Hepatocyte (in vitro differentiated cells): ENCODE measurements at regions not wholly inside any gene's neighbourhood (a gene's known extent, or its start where the extent isn't known, plus 50 kb on each side); places are given as distances from the start of the nearest gene placed in this dataset.

Source experiments
- DNase-seq: peaks from one replicate; pipeline ENCODE4 v3.0.0-alpha.2; 2016; ENCODE audit warnings: low spot score
- H2AFZ ChIP-seq: fragments of 200-600 bp; sonication (generic); 2 replicates; pipeline ENCODE4 v1.6.0; 2016; ENCODE audit warnings: antibody characterized with exemption, mild to moderate bottlenecking
- H3K27ac ChIP-seq: fragments of 200-600 bp; sonication (generic); 2 replicates; pipeline ENCODE4 v1.5.1; 2016; ENCODE audit warnings: mild to moderate bottlenecking
- H3K27me3 ChIP-seq: fragments of 200-600 bp; sonication (generic); 2 replicates; pipeline ENCODE4 v1.6.1; 2016
- H3K36me3 ChIP-seq: fragments of 200-600 bp; sonication (generic); replicated peaks from 2 replicates; pipeline ENCODE4 v1.5.1; 2016; ENCODE audit warnings: low read depth; ENCODE audit not compliant: insufficient read depth
- H3K4me1 ChIP-seq: fragments of 200-600 bp; sonication (generic); 2 replicates; pipeline ENCODE4 v1.5.1; 2016; ENCODE audit warnings: mild to moderate bottlenecking, moderate library complexity; ENCODE audit not compliant: insufficient read depth
- H3K4me2 ChIP-seq: fragments of 200-600 bp; sonication (generic); 2 replicates; pipeline ENCODE4 v1.6.0; 2016
- H3K4me3 ChIP-seq: fragments of 200-600 bp; sonication (generic); 2 replicates; pipeline ENCODE4 v1.5.1; 2016; ENCODE audit warnings: mild to moderate bottlenecking
- H3K79me2 ChIP-seq: fragments of 200-600 bp; sonication (generic); 2 replicates; pipeline ENCODE4 v1.6.0; 2017; ENCODE audit warnings: mild to moderate bottlenecking
- H3K9me2 ChIP-seq: fragments of 200-600 bp; sonication (generic); replicated peaks from 2 replicates; pipeline ENCODE4 v1.6.0; 2017; ENCODE audit warnings: mild to moderate bottlenecking; ENCODE audit not compliant: insufficient read depth
- H3K9me3 ChIP-seq: fragments of 200-600 bp; sonication (generic); 2 replicates; pipeline ENCODE4 v1.5.1; 2016; ENCODE audit warnings: low read depth, mild to moderate bottlenecking
- H4K20me1 ChIP-seq: fragments of 200-600 bp; sonication (generic); 2 replicates; pipeline ENCODE4 v1.6.0; 2016; ENCODE audit warnings: mild to moderate bottlenecking; ENCODE audit not compliant: insufficient read depth, poor library complexity, severe bottlenecking
- EZH2 ChIP-seq: fragments of 200-600 bp; sonication (generic); IDR thresholded peaks from 2 replicates; pipeline ENCODE4 v1.6.1; 2016; ENCODE audit warnings: antibody characterized with exemption, mild to moderate bottlenecking, borderline replicate concordance
- EZH2phosphoT487 ChIP-seq: fragments of 200-600 bp; sonication (generic); IDR thresholded peaks from one replicate; pipeline ENCODE4 v1.6.1; 2018; ENCODE audit warnings: antibody characterized with exemption, mild to moderate bottlenecking, low read depth, moderate library complexity; ENCODE audit not compliant: unreplicated experiment, severe bottlenecking
- WGBS: methylation state at CpG from one replicate; pipeline ENCODE4 v1.1.6; 2016; ENCODE audit warnings: low lambda C conversion rate; ENCODE audit errors: missing lambda C conversion rate; 5-methylcytosine and 5-hydroxymethylcytosine counted together
- TF ChIP-seq, protein P1 (sequence below): fragments of 200-600 bp; sonication (generic); IDR thresholded peaks from 2 replicates; pipeline ENCODE4 v1.5.1; 2016; ENCODE audit warnings: antibody characterized with exemption, mild to moderate bottlenecking; ENCODE audit not compliant: poor library complexity

DNA sequence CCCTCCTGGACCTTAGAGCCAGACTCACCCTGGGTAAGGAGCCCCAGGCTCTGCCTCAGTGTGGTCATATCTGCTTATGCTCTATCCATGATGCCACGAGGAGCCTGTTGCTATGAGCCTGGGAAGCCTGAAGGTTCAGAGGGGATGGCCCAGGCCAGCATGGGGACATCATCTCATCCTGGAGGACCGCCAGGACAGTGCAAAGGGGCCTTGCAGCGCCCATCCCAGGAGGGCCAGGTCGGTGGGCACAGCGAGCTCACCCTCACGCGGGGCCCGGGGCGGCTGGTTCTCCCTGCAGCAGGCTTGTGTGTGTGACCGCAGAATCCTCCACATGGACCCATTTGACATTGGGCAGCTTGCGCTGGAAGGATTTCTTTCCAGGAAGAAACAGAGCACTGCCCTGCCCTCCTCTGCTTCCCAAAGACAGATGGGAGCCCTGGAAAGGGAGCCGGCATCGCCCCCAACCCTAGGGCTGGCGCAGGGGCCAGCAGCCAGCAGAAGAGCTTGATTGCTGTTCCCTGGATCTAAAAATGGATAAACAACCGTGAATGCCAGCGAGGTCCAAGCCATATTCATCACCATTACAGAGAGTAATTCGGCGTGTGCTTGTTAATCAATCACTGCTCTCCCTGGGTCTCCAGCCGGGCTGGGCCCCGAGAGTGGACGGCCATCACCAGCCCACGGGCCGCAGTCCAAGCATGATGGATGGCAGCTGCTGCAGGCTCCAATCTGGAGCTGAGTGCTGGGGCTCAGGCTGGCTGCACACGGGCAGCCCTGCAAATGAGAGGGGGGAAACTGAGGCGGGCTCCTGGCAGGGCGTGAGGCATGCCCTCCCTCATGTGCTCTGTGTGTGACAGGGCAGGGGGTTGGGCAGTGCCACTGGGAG, 739.7 kb downstream of the BRD1 start:
- no peak overlapping the region for H3K4me2 ChIP-seq
- H3K27me3 ChIP-seq: no peaks in the 10 kb centered on the region
- no peaks in the 10 kb centered on the region for H4K20me1 ChIP-seq
- H3K9me2 ChIP-seq: no peaks in the 10 kb centered on the region
- H2AFZ ChIP-seq: no peak overlapping the region
- H3K79me2 ChIP-seq: no peaks in the 10 kb centered on the region
- H3K4me1 ChIP-seq: no peaks in the 10 kb centered on the region
- TF ChIP-seq EZH2phosphoT487 (no peak), EZH2 (no peak)
- TF ChIP-seq, protein P1, sequence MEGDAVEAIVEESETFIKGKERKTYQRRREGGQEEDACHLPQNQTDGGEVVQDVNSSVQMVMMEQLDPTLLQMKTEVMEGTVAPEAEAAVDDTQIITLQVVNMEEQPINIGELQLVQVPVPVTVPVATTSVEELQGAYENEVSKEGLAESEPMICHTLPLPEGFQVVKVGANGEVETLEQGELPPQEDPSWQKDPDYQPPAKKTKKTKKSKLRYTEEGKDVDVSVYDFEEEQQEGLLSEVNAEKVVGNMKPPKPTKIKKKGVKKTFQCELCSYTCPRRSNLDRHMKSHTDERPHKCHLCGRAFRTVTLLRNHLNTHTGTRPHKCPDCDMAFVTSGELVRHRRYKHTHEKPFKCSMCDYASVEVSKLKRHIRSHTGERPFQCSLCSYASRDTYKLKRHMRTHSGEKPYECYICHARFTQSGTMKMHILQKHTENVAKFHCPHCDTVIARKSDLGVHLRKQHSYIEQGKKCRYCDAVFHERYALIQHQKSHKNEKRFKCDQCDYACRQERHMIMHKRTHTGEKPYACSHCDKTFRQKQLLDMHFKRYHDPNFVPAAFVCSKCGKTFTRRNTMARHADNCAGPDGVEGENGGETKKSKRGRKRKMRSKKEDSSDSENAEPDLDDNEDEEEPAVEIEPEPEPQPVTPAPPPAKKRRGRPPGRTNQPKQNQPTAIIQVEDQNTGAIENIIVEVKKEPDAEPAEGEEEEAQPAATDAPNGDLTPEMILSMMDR: no peak
- H3K27ac ChIP-seq: no peak overlapping the region
- 89% methylated on average over 25 of the region's 26 CpGs for WGBS
- H3K9me3 ChIP-seq: no peaks in the 10 kb centered on the region
- DNase-seq: no peak
- H3K4me3 ChIP-seq: no peak overlapping the region
- H3K36me3 ChIP-seq: no peaks in the 10 kb centered on the region

DNA sequence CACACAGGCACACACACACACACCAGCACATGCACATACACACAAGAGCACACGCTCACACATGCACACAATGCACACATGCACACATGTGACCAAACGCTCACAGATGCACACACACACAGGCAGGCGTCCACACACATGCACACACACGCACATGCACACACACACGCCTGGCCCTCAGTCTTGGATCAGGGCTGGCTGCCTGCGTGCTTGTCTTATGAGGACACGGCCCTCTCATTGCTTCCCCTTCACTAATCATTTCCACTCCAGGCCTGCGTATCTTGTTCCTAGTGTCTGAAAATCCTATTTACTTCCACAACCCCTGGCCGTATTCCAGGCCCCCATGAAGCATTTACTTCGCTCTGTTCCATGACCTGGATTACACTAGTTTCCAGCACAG, 740.5 kb downstream of the BRD1 start:
- Histone ChIP-seq H3K27ac (no peak overlapping the region), H3K27me3 (no peaks in the 10 kb centered on the region), H3K4me3 (no peak overlapping the region), H3K4me2 (no peak overlapping the region), H3K9me3 (no peaks in the 10 kb centered on the region), H3K79me2 (no peaks in the 10 kb centered on the region), H3K4me1 (no peaks in the 10 kb centered on the region), H2AFZ (no peak overlapping the region), H4K20me1 (no peaks in the 10 kb centered on the region), H3K36me3 (no peaks in the 10 kb centered on the region), H3K9me2 (no peaks in the 10 kb centered on the region)
- TF ChIP-seq EZH2 (no peak), EZH2phosphoT487 (no peak)
- TF ChIP-seq, protein P1: no peak
- peak; percentile 45 for DNase-seq
- 74% methylated on average over 10 of the region's 10 CpGs for WGBS

DNA sequence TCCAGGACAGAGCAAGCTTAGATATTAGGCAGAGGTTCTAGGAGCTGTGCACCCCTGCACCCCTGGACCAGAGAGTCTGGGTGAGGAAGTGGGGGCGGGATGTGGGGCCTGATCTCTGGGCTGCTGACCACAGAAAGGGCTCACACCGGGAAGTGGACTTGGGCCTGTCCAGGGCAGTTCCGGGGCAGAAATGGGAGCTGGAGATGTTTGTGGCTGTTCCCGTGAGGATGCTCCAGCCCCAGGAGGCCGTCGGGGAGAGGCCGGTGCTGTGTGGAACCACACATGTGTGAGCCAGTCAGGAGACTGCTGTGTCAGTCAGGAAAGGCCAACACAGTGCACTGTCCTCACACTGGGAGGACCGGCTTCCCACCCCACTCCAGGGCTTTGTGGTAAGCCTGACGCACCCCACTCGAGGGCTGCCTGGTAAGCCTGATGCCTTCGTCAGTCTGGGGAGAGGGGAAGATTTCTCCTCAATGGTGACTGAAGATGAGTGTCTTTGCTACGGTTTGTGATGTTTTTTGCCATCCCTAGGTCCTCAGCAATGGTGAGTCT, 741.0 kb downstream of the BRD1 start:
- no peak for DNase-seq
- TF ChIP-seq EZH2 (no peak), EZH2phosphoT487 (no peak)
- TF ChIP-seq, protein P1: no peak
- Histone ChIP-seq H3K9me3 (no peaks in the 10 kb centered on the region), H3K4me3 (no peak overlapping the region), H3K4me2 (no peak overlapping the region), H3K4me1 (no peaks in the 10 kb centered on the region), H3K79me2 (no peaks in the 10 kb centered on the region), H2AFZ (no peak overlapping the region), H3K9me2 (no peaks in the 10 kb centered on the region), H3K27ac (no peak overlapping the region), H3K27me3 (no peaks in the 10 kb centered on the region), H4K20me1 (no peaks in the 10 kb centered on the region), H3K36me3 (no peaks in the 10 kb centered on the region)
- 88% methylated on average over 12 of the region's 12 CpGs for WGBS
